Prostate gland (tissue), 2 donors: ENCODE measurements at regions not wholly inside any gene's neighbourhood (a gene's known extent, or its start where the extent isn't known, plus 50 kb on each side); places are given as distances from the start of the nearest gene placed in this dataset.

Experiments used
- DNase-seq: peaks from one replicate; pipeline ENCODE4 v3.0.0-alpha.2; 2019; ENCODE audit warnings: low spot score
- H3K27ac ChIP-seq, 2 donors: fragments of 200-600 bp; sonication (generic); 2 replicates each; pipeline ENCODE4 v1.5.1; 2017 to 2019
- H3K27me3 ChIP-seq: fragments of 200-600 bp; sonication (generic); replicated peaks from 2 replicates; pipeline ENCODE4 v1.5.1; 2019; ENCODE audit not compliant: insufficient read depth
- H3K36me3 ChIP-seq, 2 donors: fragments of 200-600 bp; sonication (generic); 1 replicate in 1 of 2; 2 replicates in 1 of 2; pipeline versions ENCODE4 v1.5.1 to v1.8.1; 2017 to 2019
- H3K4me1 ChIP-seq: fragments of 200-600 bp; sonication (generic); replicated peaks from 2 replicates; pipeline ENCODE4 v1.5.1; 2019
- H3K4me3 ChIP-seq, 2 donors: fragments of 200-600 bp; sonication (generic); 2 replicates each; pipeline ENCODE4 v1.5.1; 2017 to 2019
- H3K9me3 ChIP-seq: fragments of 200-600 bp; sonication (generic); 2 replicates; pipeline ENCODE4 v1.5.1; 2017
- CTCF ChIP-seq, 4 experiments: fragments of 200-600 bp in 2 of 4; fragments of 450-650 bp in 2 of 4; sonication (generic) in 2 of 4; IDR thresholded peaks; 1 replicate in 3 of 4; 2 replicates in 1 of 4; pipeline ENCODE4 v1.5.1; 2016 to 2019; ENCODE audit warnings: antibody characterized with exemption in 4 of 4, mild to moderate bottlenecking in 2 of 4, moderate library complexity in 2 of 4
- POLR2A ChIP-seq: fragments of 450-650 bp; IDR thresholded peaks from one replicate; pipeline ENCODE4 v1.6.1; 2016; ENCODE audit warnings: antibody characterized with exemption, mild to moderate bottlenecking
- POLR2AphosphoS5 ChIP-seq: sonication (generic); formaldehyde crosslinking; IDR thresholded peaks from one replicate; pipeline ENCODE4 v1.6.1; 2017; ENCODE audit warnings: antibody characterized with exemption
- WGBS: methylation state at CpG from one replicate; pipeline ENCODE4 v1.1.5; 2018; 5-methylcytosine and 5-hydroxymethylcytosine counted together
- intact Hi-C: fragments of 100-400 bp; cut with DNase I; formaldehyde crosslinking; loops from one replicate; pipeline ENCODE4 v1.14.2; 2022

GRCh38 chr7:36790311-36790787 lies 66.1 kb upstream of the AOAH start:
- no peak overlapping the region for H3K27ac ChIP-seq

GRCh38 chr7:36788825-36789470 lies 64.7 kb upstream of the AOAH start:
- Histone ChIP-seq H3K4me1 (no peaks in the 10 kb centered on the region), H3K27me3 (no peaks in the 10 kb centered on the region), H3K9me3 (no peaks in the 10 kb centered on the region), H3K36me3 (no peaks in the 10 kb centered on the region), H3K27ac (no peak overlapping the region), H3K4me3 (no peak overlapping the region)
- TF ChIP-seq POLR2AphosphoS5, result no peak
- intact Hi-C loops, result no loop called here
- DNase-seq, result no peak
- 93% methylated on average over 8 of the region's 8 CpGs for WGBS

More at GRCh38 chr7:36790311-36790787, 66.1 kb upstream of the AOAH start:
- Histone ChIP-seq H3K4me3 (no peak overlapping the region), H3K27me3 (no peaks in the 10 kb centered on the region), H3K36me3 (no peaks in the 10 kb centered on the region), H3K4me1 (no peaks in the 10 kb centered on the region), H3K9me3 (no peaks in the 10 kb centered on the region)
- TF ChIP-seq POLR2A (no peak), POLR2AphosphoS5 (no peak), CTCF (IDR thresholded peaks at IDR 0.05) (no peak)
- intact Hi-C loops, result no loop called here
- DNase-seq, result no peak
- 71% methylated on average over 10 of the region's 10 CpGs for WGBS

DNA sequence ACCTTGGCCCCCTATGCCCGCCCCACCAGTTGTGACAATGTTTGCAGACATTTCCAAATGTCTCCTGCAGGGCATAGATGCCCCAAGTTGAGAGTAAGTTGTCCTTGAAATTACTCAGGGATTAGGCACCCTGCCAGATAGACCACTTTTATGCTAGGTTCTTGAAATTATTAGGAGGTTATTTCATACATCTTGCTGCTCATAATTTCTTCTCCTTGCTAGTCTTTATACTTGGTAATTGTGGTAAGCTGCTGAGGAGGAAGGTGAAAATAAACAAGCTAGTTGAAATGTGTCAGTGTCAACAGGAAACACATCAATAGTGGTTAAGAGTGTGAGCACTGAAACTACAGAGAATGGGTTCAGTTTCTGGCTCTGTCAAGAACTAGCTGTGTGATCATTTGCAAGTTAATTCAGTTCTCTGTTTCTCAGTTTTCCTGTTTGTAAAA lies 63.7 kb upstream of the AOAH start:
- Histone ChIP-seq H3K36me3 (no peaks in the 10 kb centered on the region), H3K27ac (no peak overlapping the region), H3K27me3 (no peaks in the 10 kb centered on the region), H3K4me3 (no peak overlapping the region), H3K4me1 (no peaks in the 10 kb centered on the region), H3K9me3 (no peaks in the 10 kb centered on the region)
- no peak for DNase-seq
- TF ChIP-seq CTCF (IDR thresholded peaks at IDR 0.05) (no peak), POLR2AphosphoS5 (no peak), POLR2A (no peak)
- intact Hi-C loops, result no loop called here
- 86% methylated on average over 1 of the region's 1 CpG for WGBS

GRCh38 chr7:36784991-36785940 lies 61.0 kb upstream of the AOAH start:
- Histone ChIP-seq H3K27ac (no peak overlapping the region), H3K9me3 (no peaks in the 10 kb centered on the region), H3K4me3 (no peak overlapping the region), H3K4me1 (no peaks in the 10 kb centered on the region), H3K27me3 (no peaks in the 10 kb centered on the region), H3K36me3 (no peaks in the 10 kb centered on the region)
- 69% methylated on average over 13 of the region's 13 CpGs for WGBS
- TF ChIP-seq POLR2A, result no peak
- no peak for TF ChIP-seq CTCF (IDR thresholded peaks at IDR 0.05)
- no peak for TF ChIP-seq POLR2AphosphoS5
- intact Hi-C loops, result no loop called here
- DNase-seq, result peak; percentile 7

GRCh38 chr7:36781011-36781738 lies 56.9 kb upstream of the AOAH start:
- Histone ChIP-seq H3K27me3 (no peaks in the 10 kb centered on the region), H3K4me1 (no peaks in the 10 kb centered on the region), H3K4me3 (no peak overlapping the region), H3K9me3 (no peaks in the 10 kb centered on the region), H3K27ac (no peak overlapping the region), H3K36me3 (no peaks in the 10 kb centered on the region)
- DNase-seq, result no peak
- TF ChIP-seq POLR2A (no peak), CTCF (IDR thresholded peaks at IDR 0.05) (no peak), POLR2AphosphoS5 (no peak)
- intact Hi-C loops, result no loop called here
- 59% methylated on average over 5 of the region's 5 CpGs for WGBS
